ENCODE measurements at regions not wholly inside any gene's neighbourhood (a gene's known extent, or its start where the extent isn't known, plus 50 kb on each side); places are given as distances from the start of the nearest gene placed in this dataset.

DNA sequence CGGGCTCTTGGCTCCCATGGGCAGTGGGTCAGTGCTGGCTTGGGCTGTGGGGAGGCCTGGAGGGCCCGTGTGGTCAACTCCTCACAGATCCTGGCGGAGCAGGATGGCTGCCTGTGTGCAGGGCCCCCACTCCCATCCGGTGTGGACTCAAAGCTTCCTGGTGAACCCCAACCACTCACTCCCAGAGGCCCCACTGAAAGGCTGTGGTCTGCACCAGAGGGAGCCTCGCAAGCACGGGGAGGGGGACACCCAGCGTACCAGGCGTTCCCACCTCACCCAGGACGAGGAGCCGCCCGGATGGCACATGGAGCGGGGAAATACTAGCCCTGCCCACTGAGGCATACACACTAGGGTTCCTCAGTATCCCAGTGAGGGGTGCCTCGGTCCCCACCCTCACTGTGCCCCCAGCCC is 75.4 kb upstream of the ACTRT2 start:
- TF ChIP-seq, protein P1, sequence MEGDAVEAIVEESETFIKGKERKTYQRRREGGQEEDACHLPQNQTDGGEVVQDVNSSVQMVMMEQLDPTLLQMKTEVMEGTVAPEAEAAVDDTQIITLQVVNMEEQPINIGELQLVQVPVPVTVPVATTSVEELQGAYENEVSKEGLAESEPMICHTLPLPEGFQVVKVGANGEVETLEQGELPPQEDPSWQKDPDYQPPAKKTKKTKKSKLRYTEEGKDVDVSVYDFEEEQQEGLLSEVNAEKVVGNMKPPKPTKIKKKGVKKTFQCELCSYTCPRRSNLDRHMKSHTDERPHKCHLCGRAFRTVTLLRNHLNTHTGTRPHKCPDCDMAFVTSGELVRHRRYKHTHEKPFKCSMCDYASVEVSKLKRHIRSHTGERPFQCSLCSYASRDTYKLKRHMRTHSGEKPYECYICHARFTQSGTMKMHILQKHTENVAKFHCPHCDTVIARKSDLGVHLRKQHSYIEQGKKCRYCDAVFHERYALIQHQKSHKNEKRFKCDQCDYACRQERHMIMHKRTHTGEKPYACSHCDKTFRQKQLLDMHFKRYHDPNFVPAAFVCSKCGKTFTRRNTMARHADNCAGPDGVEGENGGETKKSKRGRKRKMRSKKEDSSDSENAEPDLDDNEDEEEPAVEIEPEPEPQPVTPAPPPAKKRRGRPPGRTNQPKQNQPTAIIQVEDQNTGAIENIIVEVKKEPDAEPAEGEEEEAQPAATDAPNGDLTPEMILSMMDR (IDR thresholded peaks at IDR 0.05), result no peak
- Histone ChIP-seq H3K4me1 (no peaks in the 10 kb centered on the region), H3K9me3 (no peaks in the 10 kb centered on the region), H3K27ac (no peak overlapping the region), H3K4me3 (no peak overlapping the region), H3K36me3 (ENCODE audit: insufficient read depth in 1 of 2, low read depth in 1 of 2) (no peaks in the 10 kb centered on the region), H3K27me3 (ENCODE audit: insufficient read depth in 3 of 3, low read length in 2 of 3) (peaks cover 0 to 42% (median 21%) of the 10 kb centered on the region in 3 donors)
- ATAC-seq (no peak), DNase-seq (peak in 1 of 2 donors; percentile 26)
- intact Hi-C loops (cut with DNase I), result no loop called here
- 75 to 79% (median 76%) methylated on average over 12 to 13 of the region's 13 CpGs for WGBS, 3 donors

GRCh38 chr1:2946291-2946690 is 75.0 kb upstream of the ACTRT2 start:
- ATAC-seq (no peak), DNase-seq (peak in 1 of 2 donors; percentile 48)
- H3K9me3 ChIP-seq, result no peaks in the 10 kb centered on the region
- H3K4me3 ChIP-seq, result no peak overlapping the region
- no peak overlapping the region for H3K27ac ChIP-seq
- peaks cover 0 to 47% (median 23%) of the 10 kb centered on the region in 3 donors for H3K27me3 ChIP-seq (ENCODE audit: insufficient read depth in 3 of 3, low read length in 2 of 3)
- intact Hi-C loops (cut with DNase I), result no loop called here
- 52 to 57% (median 54%) methylated on average over 13 to 16 of the region's 16 CpGs for WGBS, 3 donors
- no peaks in the 10 kb centered on the region for H3K36me3 ChIP-seq (ENCODE audit: insufficient read depth in 1 of 2, low read depth in 1 of 2)
- TF ChIP-seq, protein P1 (IDR thresholded peaks at IDR 0.05), result no peak
- no peaks in the 10 kb centered on the region for H3K4me1 ChIP-seq

DNA sequence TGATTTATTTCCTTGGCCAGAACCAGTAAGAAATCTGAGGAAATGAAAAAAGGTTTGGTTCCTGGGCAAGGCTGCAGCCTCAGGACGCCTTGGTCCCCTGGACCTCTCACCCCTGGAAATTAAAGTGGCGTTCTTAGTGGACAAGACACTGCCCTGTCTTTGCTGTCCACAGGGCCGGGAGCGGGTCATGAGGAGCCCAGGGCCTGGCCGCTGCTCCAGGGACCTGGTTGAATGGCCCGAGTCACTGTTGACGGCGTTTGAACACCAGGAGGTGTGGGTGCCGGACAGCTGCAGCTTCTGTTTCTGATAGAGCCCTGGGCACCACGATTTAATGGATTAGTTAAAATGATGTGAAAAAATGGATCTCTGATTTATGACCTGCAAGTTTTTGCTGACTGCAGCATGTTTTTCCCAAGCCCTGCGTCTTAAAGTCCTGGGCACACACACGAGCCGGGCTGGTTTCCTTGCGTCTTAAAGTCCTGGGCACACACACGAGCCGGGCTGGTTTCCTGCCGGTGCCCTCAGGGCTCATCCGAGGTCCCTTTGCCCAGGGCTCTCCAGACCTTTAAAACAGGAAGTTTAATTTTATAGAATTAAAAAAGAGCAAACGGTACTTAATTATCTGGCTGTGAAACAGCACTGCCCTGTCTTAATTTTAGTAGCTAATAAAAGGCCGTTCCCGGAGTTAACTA is 74.1 kb upstream of the ACTRT2 start:
- WGBS, 3 donors, result 53 to 57% (median 55%) methylated on average over 21 of the region's 21 CpGs
- no peak overlapping the region for H3K4me3 ChIP-seq
- no peak overlapping the region for H3K27ac ChIP-seq
- peaks cover 0 to 55% (median 23%) of the 10 kb centered on the region in 3 donors for H3K27me3 ChIP-seq (ENCODE audit: insufficient read depth in 3 of 3, low read length in 2 of 3)
- ATAC-seq (no peak), DNase-seq (peak in 1 of 2 donors; percentile 23)
- intact Hi-C loops (cut with DNase I), result no loop called here
- no peaks in the 10 kb centered on the region for H3K4me1 ChIP-seq
- no peaks in the 10 kb centered on the region for H3K36me3 ChIP-seq (ENCODE audit: insufficient read depth in 1 of 2, low read depth in 1 of 2)
- no peaks in the 10 kb centered on the region for H3K9me3 ChIP-seq
- TF ChIP-seq, protein P1 (IDR thresholded peaks at IDR 0.05), result no peak

- Histone ChIP-seq H3K4me3 (no peak overlapping the region), H3K27me3 (ENCODE audit: insufficient read depth in 3 of 3, low read length in 2 of 3) (peaks cover 0 to 55% (median 23%) of the 10 kb centered on the region in 3 donors), H3K36me3 (ENCODE audit: insufficient read depth in 1 of 2, low read depth in 1 of 2) (no peaks in the 10 kb centered on the region), H3K27ac (no peak overlapping the region), H3K9me3 (peaks cover 3% of the 10 kb centered on the region), H3K4me1 (no peaks in the 10 kb centered on the region)
- DNase-seq, result peak in 1 of 2 donors; percentile 28
- no peak for ATAC-seq
- intact Hi-C loops (cut with DNase I), result no loop called here
- TF ChIP-seq, protein P1 (IDR thresholded peaks at IDR 0.05), result no peak
- WGBS, 3 donors, result 83 to 86% (median 84%) methylated on average over 20 of the region's 20 CpGs
Observed at GRCh38 chr1:2948001-2948750, 73.1 kb upstream of the ACTRT2 start.
